A673 (cell line): ENCODE measurements at regions not wholly inside any gene's neighbourhood (a gene's known extent, or its start where the extent isn't known, plus 50 kb on each side); places are given as distances from the start of the nearest gene placed in this dataset.

ENCODE experiments used
- CTCF ChIP-seq: fragments of 300-800, 200-600 bp; sonication (generic); conservative IDR thresholded peaks from 2 replicates; pipeline ENCODE4 v1.5.1; 2017; ENCODE audit warnings: low read depth, mild to moderate bottlenecking, antibody characterized with exemption, low read length, moderate library complexity, mixed read lengths
- EZH2 ChIP-seq: fragments of 200-600 bp; sonication (generic); IDR thresholded peaks from 2 replicates; pipeline ENCODE4 v1.6.1; 2017; ENCODE audit warnings: borderline replicate concordance, low read depth, mild to moderate bottlenecking, mixed read lengths, antibody characterized with exemption, low read length; ENCODE audit not compliant: poor library complexity, severe bottlenecking

GRCh38 chr20:40540166-40540565, 148.9 kb downstream of the MAFB start:
- TF ChIP-seq CTCF: no peak
- TF ChIP-seq EZH2: no peak
